GM12891 (cell line): ENCODE measurements at regions not wholly inside any gene's neighbourhood (a gene's known extent, or its start where the extent isn't known, plus 50 kb on each side); places are given as distances from the start of the nearest gene placed in this dataset.
A peak's percentile ranks its signal among the peaks of the same experiment; 100 is the strongest.
"Not testable (repeated sequence)": the region's sequence is repeated elsewhere in the genome, so short reads cannot be mapped to it uniquely, and the experiment has no call there.

Experiments
- DNase-seq: peaks from one replicate; pipeline ENCODE4 v3.0.0; 2011; ENCODE audit warnings: low spot score; ENCODE audit not compliant: insufficient read length
- FAIRE-seq: peaks from 2 replicates; lab custom pipeline; 2011; peaks lifted over from hg19 to GRCh38; lab: Jason Lieb, UNC
- PAX5 ChIP-seq: IDR thresholded peaks from 2 replicates; pipeline ENCODE4 v1.6.1; 2011; ENCODE audit warnings: low read length, moderate library complexity, mild to moderate bottlenecking; ENCODE audit not compliant: insufficient read depth, severe bottlenecking
- POLR2A ChIP-seq: IDR thresholded peaks from 2 replicates; pipeline ENCODE4 v1.6.1; 2011; ENCODE audit warnings: low read depth, low read length, control low read depth
- POLR2AphosphoS5 ChIP-seq: IDR thresholded peaks from 2 replicates; pipeline ENCODE4 v1.6.1; 2011; ENCODE audit warnings: low read depth, low read length, control low read depth
- POU2F2 ChIP-seq: IDR thresholded peaks from 2 replicates; pipeline ENCODE4 v1.6.1; 2011; ENCODE audit warnings: low read depth, mild to moderate bottlenecking, control low read depth, low read length, moderate library complexity
- SPI1 ChIP-seq: IDR thresholded peaks from 2 replicates; pipeline ENCODE4 v1.6.1; 2011; ENCODE audit warnings: low read depth, low read length, control low read depth
- TAF1 ChIP-seq: IDR thresholded peaks from 2 replicates; pipeline ENCODE4 v1.6.1; 2011; ENCODE audit warnings: low read depth, low read length, control low read depth

GRCh38 chr11:121358760-121359159, 66.2 kb downstream of the SC5D start:
- no peak for TF ChIP-seq POLR2AphosphoS5
- TF ChIP-seq POU2F2 = no peak
- TF ChIP-seq TAF1 = no peak
- no peak for TF ChIP-seq PAX5
- TF ChIP-seq POLR2A = no peak
- no peak for TF ChIP-seq SPI1
- DNase-seq (no peak), FAIRE-seq (no peak)

- no peak for FAIRE-seq
- no peak for DNase-seq
- no peak for TF ChIP-seq POU2F2
- TF ChIP-seq SPI1 = no peak
- no peak for TF ChIP-seq TAF1
- no peak for TF ChIP-seq POLR2A
- TF ChIP-seq POLR2AphosphoS5 = no peak
- TF ChIP-seq PAX5 = no peak
Observed at GRCh38 chr11:121359591-121359990, 67.0 kb downstream of the SC5D start.

- not testable (repeated sequence) for FAIRE-seq, DNase-seq
Observed at GRCh38 chr11:121362955-121363354, 70.4 kb downstream of the SC5D start.

GRCh38 chr11:121365304-121365703, 72.7 kb downstream of the SC5D start:
- FAIRE-seq (no peak), DNase-seq (no peak)
- no peak for TF ChIP-seq TAF1
- TF ChIP-seq PAX5 = no peak
- no peak for TF ChIP-seq SPI1
- no peak for TF ChIP-seq POLR2A
- TF ChIP-seq POLR2AphosphoS5 = no peak
- no peak for TF ChIP-seq POU2F2

- FAIRE-seq (no peak), DNase-seq (no peak)
- TF ChIP-seq POLR2AphosphoS5 = no peak
- TF ChIP-seq POLR2A = no peak
- no peak for TF ChIP-seq SPI1
- no peak for TF ChIP-seq POU2F2
- TF ChIP-seq PAX5 = no peak
- TF ChIP-seq TAF1 = no peak
Observed at GRCh38 chr11:121366038-121366437, 73.5 kb downstream of the SC5D start.

- no peak for TF ChIP-seq POU2F2
- 0 out of 2 replicates have a peak, but pooled peaks have one; percentile 20 for TF ChIP-seq POLR2AphosphoS5
- TF ChIP-seq POLR2A = no peak
- peak; percentile 7; the same call in 1 of the 2 replicates for TF ChIP-seq TAF1
- peak; percentile 44 for DNase-seq
- peak; percentile 96 for FAIRE-seq
Observed at GRCh38 chr11:121367001-121367843, 74.7 kb downstream of the SC5D start.

- FAIRE-seq (no peak), DNase-seq (no peak)
- TF ChIP-seq TAF1 (no peak), POLR2AphosphoS5 (no peak), POU2F2 (no peak), SPI1 (no peak), PAX5 (no peak)
Observed at GRCh38 chr11:121367844-121368225, 75.3 kb downstream of the SC5D start.

- no peak for FAIRE-seq
- TF ChIP-seq TAF1 (no peak; the same call in 1 of the 2 replicates), POLR2A (no peak), POLR2AphosphoS5 (no peak), POU2F2 (no peak), SPI1 (no peak), PAX5 (no peak)
Observed at GRCh38 chr11:121368364-121369240, 76.0 kb downstream of the SC5D start.

GRCh38 chr11:121369366-121369765, 76.8 kb downstream of the SC5D start:
- DNase-seq = no peak
- peak; percentile 94 for FAIRE-seq
- TF ChIP-seq TAF1 = no peak
- TF ChIP-seq POU2F2 = no peak
- no peak for TF ChIP-seq SPI1
- no peak for TF ChIP-seq POLR2AphosphoS5
- TF ChIP-seq POLR2A = no peak
- no peak for TF ChIP-seq PAX5

More at GRCh38 chr11:121368364-121369240, 76.0 kb downstream of the SC5D start:
- no peak for DNase-seq
